Osteoblast (primary cell): ENCODE measurements at regions not wholly inside any gene's neighbourhood (a gene's known extent, or its start where the extent isn't known, plus 50 kb on each side); places are given as distances from the start of the nearest gene placed in this dataset.

Experiments
- DNase-seq: peaks from one replicate; pipeline ENCODE4 v3.0.0; 2011; ENCODE audit warnings: low spot score, mixed read lengths; ENCODE audit not compliant: insufficient read length; ENCODE audit errors: missing footprints
- H2AFZ ChIP-seq: 2 replicates; pipeline ENCODE4 v1.6.0; 2011; ENCODE audit warnings: mild to moderate bottlenecking, low read length
- H3K27ac ChIP-seq: 2 replicates; pipeline ENCODE4 v1.5.1; 2011; ENCODE audit warnings: mild to moderate bottlenecking, low read depth, low read length, moderate library complexity
- H3K27me3 ChIP-seq: 2 replicates; pipeline ENCODE4 v1.6.0; 2012; ENCODE audit warnings: mild to moderate bottlenecking, control low read depth, inconsistent platforms, low read length, moderate library complexity; ENCODE audit not compliant: insufficient read depth
- H3K36me3 ChIP-seq: 2 replicates; pipeline ENCODE4 v1.5.1; 2011; ENCODE audit warnings: mild to moderate bottlenecking, low read length, control low read depth, moderate library complexity; ENCODE audit not compliant: insufficient read depth
- H3K4me1 ChIP-seq: 2 replicates; pipeline ENCODE4 v1.5.1; 2011; ENCODE audit warnings: mild to moderate bottlenecking, low read length, control low read depth, moderate library complexity; ENCODE audit not compliant: insufficient read depth
- H3K4me2 ChIP-seq: 2 replicates; pipeline ENCODE4 v1.6.0; 2011; ENCODE audit warnings: mild to moderate bottlenecking, low read length; ENCODE audit not compliant: insufficient read depth
- H3K4me3 ChIP-seq: fragments of 200-600 bp; sonication (generic); 3 replicates; pipeline ENCODE4 v1.5.1; 2012; ENCODE audit warnings: mild to moderate bottlenecking, low read length, inconsistent platforms; ENCODE audit not compliant: insufficient read depth
- H3K79me2 ChIP-seq: 2 replicates; pipeline ENCODE4 v1.6.0; 2012; ENCODE audit warnings: mild to moderate bottlenecking, low read length, control low read depth, inconsistent platforms; ENCODE audit not compliant: insufficient read depth
- H3K9me3 ChIP-seq: 2 replicates; pipeline ENCODE4 v1.5.1; 2011; ENCODE audit warnings: low read depth, low read length, control low read depth
- H4K20me1 ChIP-seq: 2 replicates; pipeline ENCODE4 v1.6.0; 2012; ENCODE audit warnings: mild to moderate bottlenecking, low read length, control low read depth; ENCODE audit not compliant: insufficient read depth
- TF ChIP-seq, protein P1 (sequence below): IDR thresholded peaks from 2 replicates; pipeline ENCODE4 v1.5.1; 2011; ENCODE audit warnings: mild to moderate bottlenecking, low read depth, low read length, moderate library complexity; ENCODE audit errors: extremely low read depth

DNA sequence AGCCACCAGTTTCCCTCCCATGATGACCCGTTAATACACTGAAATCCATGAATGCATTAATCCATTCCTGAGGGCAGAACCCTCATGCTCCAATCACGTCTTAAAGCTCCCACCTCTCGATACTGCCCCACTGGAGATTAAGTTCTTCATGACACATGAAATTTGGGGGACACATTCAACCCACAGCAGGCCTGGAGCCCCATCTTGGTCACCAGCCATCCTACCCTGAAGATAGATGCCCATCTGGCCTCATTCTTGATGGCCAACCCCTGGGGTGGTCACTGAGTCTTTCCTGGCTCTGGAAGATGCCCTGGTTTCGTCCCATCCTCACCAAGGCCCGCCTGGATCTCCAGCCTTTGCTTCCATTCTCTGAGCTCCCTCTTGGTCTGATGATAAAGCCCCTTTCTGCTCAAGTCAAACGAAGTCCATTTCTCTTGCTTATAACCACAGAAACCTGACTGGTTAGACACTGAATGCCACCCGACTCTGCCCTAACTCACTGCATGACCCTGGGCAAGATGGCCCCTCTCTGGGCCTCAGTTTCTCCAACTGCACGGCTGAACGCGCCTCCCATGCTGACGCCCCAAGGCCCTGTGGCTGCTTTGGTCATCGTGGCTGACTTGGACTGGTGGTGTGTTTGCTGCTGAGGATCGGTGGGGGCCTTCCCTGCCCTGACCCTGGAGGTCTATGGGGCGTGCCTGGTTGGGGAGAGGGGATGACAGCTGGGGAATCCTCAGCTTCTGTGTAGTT, 138.4 kb upstream of the IER5L start:
- Histone ChIP-seq H3K27me3 (no peaks in the 10 kb centered on the region), H2AFZ (no peak overlapping the region), H3K36me3 (no peaks in the 10 kb centered on the region), H3K27ac (peak overlapping the region; percentile 81), H4K20me1 (no peaks in the 10 kb centered on the region), H3K4me2 (no peak overlapping the region), H3K9me3 (no peaks in the 10 kb centered on the region), H3K79me2 (no peaks in the 10 kb centered on the region), H3K4me3 (no peak overlapping the region), H3K4me1 (peaks cover 56% of the 10 kb centered on the region)
- DNase-seq, result no peak
- TF ChIP-seq, protein P1, sequence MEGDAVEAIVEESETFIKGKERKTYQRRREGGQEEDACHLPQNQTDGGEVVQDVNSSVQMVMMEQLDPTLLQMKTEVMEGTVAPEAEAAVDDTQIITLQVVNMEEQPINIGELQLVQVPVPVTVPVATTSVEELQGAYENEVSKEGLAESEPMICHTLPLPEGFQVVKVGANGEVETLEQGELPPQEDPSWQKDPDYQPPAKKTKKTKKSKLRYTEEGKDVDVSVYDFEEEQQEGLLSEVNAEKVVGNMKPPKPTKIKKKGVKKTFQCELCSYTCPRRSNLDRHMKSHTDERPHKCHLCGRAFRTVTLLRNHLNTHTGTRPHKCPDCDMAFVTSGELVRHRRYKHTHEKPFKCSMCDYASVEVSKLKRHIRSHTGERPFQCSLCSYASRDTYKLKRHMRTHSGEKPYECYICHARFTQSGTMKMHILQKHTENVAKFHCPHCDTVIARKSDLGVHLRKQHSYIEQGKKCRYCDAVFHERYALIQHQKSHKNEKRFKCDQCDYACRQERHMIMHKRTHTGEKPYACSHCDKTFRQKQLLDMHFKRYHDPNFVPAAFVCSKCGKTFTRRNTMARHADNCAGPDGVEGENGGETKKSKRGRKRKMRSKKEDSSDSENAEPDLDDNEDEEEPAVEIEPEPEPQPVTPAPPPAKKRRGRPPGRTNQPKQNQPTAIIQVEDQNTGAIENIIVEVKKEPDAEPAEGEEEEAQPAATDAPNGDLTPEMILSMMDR, result no peak

- no peaks in the 10 kb centered on the region for H3K27me3 ChIP-seq
- H2AFZ ChIP-seq, result no peak overlapping the region
- H3K4me3 ChIP-seq, result no peak overlapping the region
- no peaks in the 10 kb centered on the region for H4K20me1 ChIP-seq
- TF ChIP-seq, protein P1, result no peak
- no peaks in the 10 kb centered on the region for H3K9me3 ChIP-seq
- H3K27ac ChIP-seq, result no peak overlapping the region
- DNase-seq, result no peak
- H3K79me2 ChIP-seq, result no peaks in the 10 kb centered on the region
- peaks cover 36% of the 10 kb centered on the region for H3K4me1 ChIP-seq
- H3K4me2 ChIP-seq, result no peak overlapping the region
- no peaks in the 10 kb centered on the region for H3K36me3 ChIP-seq
Measured at GRCh38 chr9:129313331-129313955, 135.4 kb upstream of the IER5L start.

- H3K4me2 ChIP-seq, result no peak overlapping the region
- H2AFZ ChIP-seq, result no peak overlapping the region
- no peaks in the 10 kb centered on the region for H4K20me1 ChIP-seq
- no peaks in the 10 kb centered on the region for H3K36me3 ChIP-seq
- TF ChIP-seq, protein P1, result no peak
- no peaks in the 10 kb centered on the region for H3K79me2 ChIP-seq
- no peak overlapping the region for H3K27ac ChIP-seq
- no peaks in the 10 kb centered on the region for H3K9me3 ChIP-seq
- DNase-seq, result no peak
- no peaks in the 10 kb centered on the region for H3K27me3 ChIP-seq
- H3K4me3 ChIP-seq, result no peak overlapping the region
- H3K4me1 ChIP-seq, result peaks cover 29% of the 10 kb centered on the region
Measured at GRCh38 chr9:129312251-129313122, 134.4 kb upstream of the IER5L start.

- Histone ChIP-seq H3K27me3 (no peaks in the 10 kb centered on the region), H3K4me1 (peaks cover 31% of the 10 kb centered on the region), H3K27ac (no peak overlapping the region), H3K4me3 (no peak overlapping the region), H3K4me2 (no peak overlapping the region), H3K36me3 (no peaks in the 10 kb centered on the region), H2AFZ (no peak overlapping the region), H3K79me2 (no peaks in the 10 kb centered on the region), H4K20me1 (no peaks in the 10 kb centered on the region), H3K9me3 (no peaks in the 10 kb centered on the region)
- no peak for DNase-seq
- TF ChIP-seq, protein P1, result no peak
Measured at GRCh38 chr9:129311643-129312042, 133.6 kb upstream of the IER5L start.
